Panc1 (cell line): ENCODE measurements at regions not wholly inside any gene's neighbourhood (a gene's known extent, or its start where the extent isn't known, plus 50 kb on each side); places are given as distances from the start of the nearest gene placed in this dataset.

Experiments used
- ATAC-seq: fragments of 200-7000 bp; cut with Tn5 transposase; 2 replicates; pipeline ENCODE4 v1.9.1; 2020; ENCODE audit warnings: mild to moderate bottlenecking, moderate library complexity
- BruUV-seq: library from RNA; stranded (reverse); fragments of 400-500 nt; replicated peaks from 2 replicates; lab custom pipeline; 2021; lab: Mats Ljungman, UMichigan
- CTCF ChIA-PET: fragments of 300-600 bp; sonication (Branson Sonifier 250); formaldehyde crosslinking; loops from one replicate; lab custom pipeline; 2022; ENCODE audit warnings: antibody characterized with exemption; lab: Charles Lee
- POLR2A ChIA-PET: fragments of 300-600 bp; sonication (Branson Sonifier 250); formaldehyde crosslinking; loops from one replicate; lab custom pipeline; 2022; ENCODE audit warnings: antibody characterized with exemption; lab: Charles Lee
- DNase-seq: peaks from one replicate; pipeline ENCODE4 v3.0.0-alpha.2; 2010; ENCODE audit warnings: low read depth, low spot score
- H3K27ac ChIP-seq: 2 replicates; pipeline ENCODE4 v1.5.1; 2011; ENCODE audit warnings: mild to moderate bottlenecking, low read length, inconsistent platforms
- H3K27me3 ChIP-seq: fragments of 200-500 bp; sonication (Bioruptor generic); 2 replicates; pipeline ENCODE4 v1.6.0; 2014; ENCODE audit warnings: low read length, inconsistent platforms; ENCODE audit not compliant: control insufficient read depth, insufficient read depth
- H3K36me3 ChIP-seq: fragments of 200-500 bp; sonication (Bioruptor generic); 2 replicates; pipeline ENCODE4 v1.5.1; 2014; ENCODE audit warnings: inconsistent platforms, mild to moderate bottlenecking, low read length, moderate library complexity; ENCODE audit not compliant: control insufficient read depth, insufficient read depth
- H3K4me1 ChIP-seq: 2 replicates; pipeline ENCODE4 v1.5.1; 2011; ENCODE audit warnings: inconsistent platforms, mild to moderate bottlenecking, low read length, moderate library complexity; ENCODE audit not compliant: control insufficient read depth, insufficient read depth
- H3K4me3 ChIP-seq, 2 experiments: 2 replicates each; pipeline ENCODE4 v1.5.1; 2011 to 2012; ENCODE audit warnings: low read depth in 2 of 2, low read length in 2 of 2, mild to moderate bottlenecking in 2 of 2, inconsistent platforms in 1 of 2, moderate library complexity in 1 of 2
- H3K9me3 ChIP-seq: fragments of 200-500 bp; sonication (Bioruptor generic); 2 replicates; pipeline ENCODE4 v1.5.1; 2014; ENCODE audit warnings: low read depth, mild to moderate bottlenecking, inconsistent platforms, low read length, moderate library complexity; ENCODE audit not compliant: control insufficient read depth, insufficient read depth
- CTCF ChIP-seq: fragments of 450-650 bp; IDR thresholded peaks from 2 replicates; pipeline ENCODE4 v1.5.1; 2017; ENCODE audit warnings: mild to moderate bottlenecking
- POLR2AphosphoS5 ChIP-seq: IDR thresholded peaks from 2 replicates; pipeline ENCODE4 v1.6.1; 2012; ENCODE audit warnings: mild to moderate bottlenecking, low read depth, low read length, moderate library complexity
- SIN3A ChIP-seq: IDR thresholded peaks from 2 replicates; pipeline ENCODE4 v1.6.1; 2012; ENCODE audit warnings: low read depth, mild to moderate bottlenecking, low read length, moderate library complexity, borderline replicate concordance; ENCODE audit not compliant: insufficient read depth
- TCF7L2 ChIP-seq: IDR thresholded peaks from 2 replicates; pipeline ENCODE4 v1.6.1; 2011; ENCODE audit warnings: mild to moderate bottlenecking, low read depth, low read length, inconsistent platforms
- in situ Hi-C: cut with HindIII; loops from 2 replicates; pipeline ENCODE4 v1.10.0; 2016; ENCODE audit warnings: low sequenced_read_pairs, low pct_unique_long_range_greater_than_20kb
- intact Hi-C: fragments of 100-400 bp; cut with micrococcal nuclease; formaldehyde crosslinking; loops from one replicate; pipeline ENCODE4 v1.10.0; 2022; ENCODE audit not compliant: unreplicated experiment
- TF ChIP-seq, protein P1 (sequence below), 2 experiments: IDR thresholded peaks; 2 replicates each; pipeline ENCODE4 v1.6.1; 2011 to 2012; ENCODE audit warnings: low read depth in 2 of 2, control low read depth in 1 of 2, low read length in 1 of 2, mild to moderate bottlenecking in 1 of 2, moderate library complexity in 1 of 2; ENCODE audit not compliant: insufficient read depth in 1 of 2

GRCh38 chr1:87215592-87215991 lies 113.1 kb upstream of the LMO4 start:
- no peaks in the 10 kb centered on the region for H3K27me3 ChIP-seq
- in situ Hi-C loops (no loop called here), intact Hi-C loops (no loop called here)
- no peak overlapping the region for H3K4me3 ChIP-seq
- peaks cover 8% of the 10 kb centered on the region; the same call in 1 of the 2 replicates for H3K9me3 ChIP-seq
- no peaks in the 10 kb centered on the region for H3K4me1 ChIP-seq
- ATAC-seq = no peak
- BruUV-seq = no TSS peak
- ChIA-PET POLR2A (no interaction called here), CTCF (no interaction called here)
- TF ChIP-seq POLR2AphosphoS5 = no peak
- TF ChIP-seq, protein P1, sequence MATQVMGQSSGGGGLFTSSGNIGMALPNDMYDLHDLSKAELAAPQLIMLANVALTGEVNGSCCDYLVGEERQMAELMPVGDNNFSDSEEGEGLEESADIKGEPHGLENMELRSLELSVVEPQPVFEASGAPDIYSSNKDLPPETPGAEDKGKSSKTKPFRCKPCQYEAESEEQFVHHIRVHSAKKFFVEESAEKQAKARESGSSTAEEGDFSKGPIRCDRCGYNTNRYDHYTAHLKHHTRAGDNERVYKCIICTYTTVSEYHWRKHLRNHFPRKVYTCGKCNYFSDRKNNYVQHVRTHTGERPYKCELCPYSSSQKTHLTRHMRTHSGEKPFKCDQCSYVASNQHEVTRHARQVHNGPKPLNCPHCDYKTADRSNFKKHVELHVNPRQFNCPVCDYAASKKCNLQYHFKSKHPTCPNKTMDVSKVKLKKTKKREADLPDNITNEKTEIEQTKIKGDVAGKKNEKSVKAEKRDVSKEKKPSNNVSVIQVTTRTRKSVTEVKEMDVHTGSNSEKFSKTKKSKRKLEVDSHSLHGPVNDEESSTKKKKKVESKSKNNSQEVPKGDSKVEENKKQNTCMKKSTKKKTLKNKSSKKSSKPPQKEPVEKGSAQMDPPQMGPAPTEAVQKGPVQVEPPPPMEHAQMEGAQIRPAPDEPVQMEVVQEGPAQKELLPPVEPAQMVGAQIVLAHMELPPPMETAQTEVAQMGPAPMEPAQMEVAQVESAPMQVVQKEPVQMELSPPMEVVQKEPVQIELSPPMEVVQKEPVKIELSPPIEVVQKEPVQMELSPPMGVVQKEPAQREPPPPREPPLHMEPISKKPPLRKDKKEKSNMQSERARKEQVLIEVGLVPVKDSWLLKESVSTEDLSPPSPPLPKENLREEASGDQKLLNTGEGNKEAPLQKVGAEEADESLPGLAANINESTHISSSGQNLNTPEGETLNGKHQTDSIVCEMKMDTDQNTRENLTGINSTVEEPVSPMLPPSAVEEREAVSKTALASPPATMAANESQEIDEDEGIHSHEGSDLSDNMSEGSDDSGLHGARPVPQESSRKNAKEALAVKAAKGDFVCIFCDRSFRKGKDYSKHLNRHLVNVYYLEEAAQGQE (IDR thresholded peaks at IDR 0.05; ENCODE audit: insufficient read depth in 1 of 2, low read depth in 2 of 2, low read length in 1 of 2) = no peak
- TF ChIP-seq TCF7L2 = no peak
- TF ChIP-seq SIN3A = no peak
- no peak for TF ChIP-seq CTCF
- H3K27ac ChIP-seq = no peak overlapping the region
- DNase-seq = no peak
- no peaks in the 10 kb centered on the region for H3K36me3 ChIP-seq

DNA sequence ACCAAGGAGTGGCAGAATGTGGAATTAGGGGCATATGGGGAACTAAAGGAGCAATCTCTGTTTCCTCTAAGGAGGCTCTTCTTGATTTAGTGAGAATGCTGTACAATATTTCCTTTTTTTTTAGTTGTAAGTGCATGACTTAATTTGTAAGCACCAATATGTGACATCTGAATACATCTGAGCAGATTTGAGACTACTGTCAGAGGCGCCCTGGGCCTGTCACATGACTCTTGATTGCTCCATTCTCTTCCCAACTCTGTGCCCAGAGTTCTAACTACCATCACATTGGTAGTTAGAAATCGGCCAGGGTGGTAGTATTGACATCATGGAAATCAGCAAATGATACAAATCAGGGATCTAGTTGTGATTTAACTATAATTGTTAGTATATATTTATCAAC lies 110.1 kb upstream of the LMO4 start:
- POLR2A ChIA-PET = no interaction called here
- intact Hi-C loops = no loop called here
- no peak overlapping the region for H3K4me3 ChIP-seq
- BruUV-seq = no TSS peak
- DNase-seq (no peak), ATAC-seq (no peak)
- in situ Hi-C loops = no loop called here
- H3K27ac ChIP-seq = no peak overlapping the region
- TF ChIP-seq SIN3A (no peak), POLR2AphosphoS5 (no peak), TCF7L2 (no peak), CTCF (no peak)
- TF ChIP-seq, protein P1 (IDR thresholded peaks at IDR 0.05; ENCODE audit: insufficient read depth in 1 of 2, low read depth in 2 of 2, low read length in 1 of 2) = no peak
- H3K36me3 ChIP-seq = no peaks in the 10 kb centered on the region
- no peaks in the 10 kb centered on the region for H3K4me1 ChIP-seq
- H3K27me3 ChIP-seq = no peaks in the 10 kb centered on the region
- peaks cover 12% of the 10 kb centered on the region; the same call in 1 of the 2 replicates for H3K9me3 ChIP-seq
- CTCF ChIA-PET = no interaction called here
